Breast epithelium (tissue), 3 donors: ENCODE measurements at regions not wholly inside any gene's neighbourhood (a gene's known extent, or its start where the extent isn't known, plus 50 kb on each side); places are given as distances from the start of the nearest gene placed in this dataset.

Experiments used
- CTCF ChIP-seq, 3 donors: fragments of 450-650 bp; IDR thresholded peaks; one replicate each; pipeline ENCODE4 v1.5.1; 2016 to 2017; ENCODE audit warnings: antibody characterized with exemption in 3 of 3, mild to moderate bottlenecking in 3 of 3, moderate library complexity in 3 of 3
- POLR2A ChIP-seq: fragments of 450-650 bp; IDR thresholded peaks from one replicate; pipeline ENCODE4 v1.6.1; 2016; ENCODE audit warnings: antibody characterized with exemption, mild to moderate bottlenecking, moderate library complexity
- POLR2AphosphoS5 ChIP-seq, 3 donors: sonication (generic); formaldehyde crosslinking; IDR thresholded peaks; one replicate each; pipeline ENCODE4 v1.6.1; 2017; ENCODE audit warnings: antibody characterized with exemption in 3 of 3

GRCh38 chr1:193979219-193979618, 792.8 kb upstream of the B3GALT2 start:
- no peak for TF ChIP-seq CTCF (IDR thresholded peaks at IDR 0.05)
- TF ChIP-seq POLR2A, result no peak
- no peak for TF ChIP-seq POLR2AphosphoS5 (IDR thresholded peaks at IDR 0.05)
